ENCODE measurements at regions not wholly inside any gene's neighbourhood (a gene's known extent, or its start where the extent isn't known, plus 50 kb on each side); places are given as distances from the start of the nearest gene placed in this dataset.

GRCh38 chr15:98281130-98281529 is 320.6 kb downstream of the ARRDC4 start:
- TF ChIP-seq CTCF (IDR thresholded peaks at IDR 0.05) (no peak), POLR2A (IDR thresholded peaks at IDR 0.05) (no peak)
